Erythroblast (primary cell): ENCODE measurements at regions not wholly inside any gene's neighbourhood (a gene's known extent, or its start where the extent isn't known, plus 50 kb on each side); places are given as distances from the start of the nearest gene placed in this dataset.
"Not testable (repeated sequence)": the region's sequence is repeated elsewhere in the genome, so short reads cannot be mapped to it uniquely, and the experiment has no call there.

ENCODE experiments used
- GATA1 ChIP-seq: IDR thresholded peaks from 2 replicates; pipeline ENCODE4 v1.6.1; 2011; ENCODE audit warnings: low read depth, mild to moderate bottlenecking, control low read depth, low read length, moderate library complexity
- POLR2A ChIP-seq: IDR thresholded peaks from 2 replicates; pipeline ENCODE4 v1.6.1; 2011; ENCODE audit warnings: mild to moderate bottlenecking, low read length

DNA sequence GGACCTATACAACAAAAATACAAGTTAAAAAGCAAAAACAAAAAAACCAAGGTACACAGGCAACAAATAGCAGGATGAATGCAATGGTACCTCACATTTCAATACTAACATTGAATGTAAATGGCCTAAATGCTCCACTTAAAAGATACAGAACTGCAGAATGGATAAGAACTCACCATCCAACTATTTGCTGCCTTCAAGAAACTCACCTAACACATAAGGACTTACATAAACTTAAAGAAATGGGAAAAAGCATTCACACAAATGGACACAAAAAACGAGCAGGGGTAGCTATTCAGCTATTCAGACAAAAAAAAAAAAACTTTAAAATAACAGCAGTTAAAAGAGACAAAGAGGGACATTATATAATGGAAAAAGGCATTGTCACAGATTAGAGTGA lies 158.7 kb downstream of the MMUT start:
- TF ChIP-seq POLR2A, GATA1: not testable (repeated sequence)
